ENCODE measurements at regions not wholly inside any gene's neighbourhood (a gene's known extent, or its start where the extent isn't known, plus 50 kb on each side); places are given as distances from the start of the nearest gene placed in this dataset.
"Not testable (repeated sequence)": the region's sequence is repeated elsewhere in the genome, so short reads cannot be mapped to it uniquely, and the experiment has no call there.

DNA sequence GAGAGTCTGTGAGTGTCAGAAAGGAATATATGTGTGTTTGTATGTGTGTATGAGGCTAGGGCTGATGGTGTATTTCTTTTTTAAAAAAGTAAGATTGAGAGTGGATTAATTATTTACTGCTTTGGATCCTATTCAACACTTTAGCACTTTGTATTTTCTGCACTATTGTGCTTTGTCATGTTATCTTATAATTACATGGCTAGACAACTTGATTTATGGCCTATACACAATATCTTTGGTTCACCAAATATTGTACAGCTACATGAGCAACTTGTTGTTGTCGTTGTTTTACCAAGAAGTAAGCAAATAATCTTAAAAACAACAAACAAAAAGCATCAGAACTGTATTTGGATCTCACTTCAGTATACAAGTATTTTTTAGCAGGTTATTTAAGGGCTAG lies 84.6 kb upstream of the TBX18 start:
- TF ChIP-seq, protein P1, sequence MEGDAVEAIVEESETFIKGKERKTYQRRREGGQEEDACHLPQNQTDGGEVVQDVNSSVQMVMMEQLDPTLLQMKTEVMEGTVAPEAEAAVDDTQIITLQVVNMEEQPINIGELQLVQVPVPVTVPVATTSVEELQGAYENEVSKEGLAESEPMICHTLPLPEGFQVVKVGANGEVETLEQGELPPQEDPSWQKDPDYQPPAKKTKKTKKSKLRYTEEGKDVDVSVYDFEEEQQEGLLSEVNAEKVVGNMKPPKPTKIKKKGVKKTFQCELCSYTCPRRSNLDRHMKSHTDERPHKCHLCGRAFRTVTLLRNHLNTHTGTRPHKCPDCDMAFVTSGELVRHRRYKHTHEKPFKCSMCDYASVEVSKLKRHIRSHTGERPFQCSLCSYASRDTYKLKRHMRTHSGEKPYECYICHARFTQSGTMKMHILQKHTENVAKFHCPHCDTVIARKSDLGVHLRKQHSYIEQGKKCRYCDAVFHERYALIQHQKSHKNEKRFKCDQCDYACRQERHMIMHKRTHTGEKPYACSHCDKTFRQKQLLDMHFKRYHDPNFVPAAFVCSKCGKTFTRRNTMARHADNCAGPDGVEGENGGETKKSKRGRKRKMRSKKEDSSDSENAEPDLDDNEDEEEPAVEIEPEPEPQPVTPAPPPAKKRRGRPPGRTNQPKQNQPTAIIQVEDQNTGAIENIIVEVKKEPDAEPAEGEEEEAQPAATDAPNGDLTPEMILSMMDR (conservative IDR thresholded peaks at IDR 0.05; ENCODE audit: low read depth), result no peak
- ChIA-PET POLR2A (ENCODE audit: low non-redundant PET) (no interaction called here), CTCF (no interaction called here)
- no peak for DNase-seq (ENCODE audit: low spot score)
- H3K27ac ChIP-seq, result no peak overlapping the region

GRCh38 chr6:84847390-84848160 lies 83.2 kb upstream of the TBX18 start:
- ChIA-PET POLR2A (ENCODE audit: low non-redundant PET) (no interaction called here), CTCF (interaction anchor here (0.6 kb wide), 2 partner anchors 73 to 318 kb away, joined by 3 read pairs; no protein-coding TSS in a partner anchor)
- DNase-seq (ENCODE audit: low spot score), result no peak
- no peak overlapping the region for H3K27ac ChIP-seq
- TF ChIP-seq, protein P1 (conservative IDR thresholded peaks at IDR 0.05; ENCODE audit: low read depth), result no peak

DNA sequence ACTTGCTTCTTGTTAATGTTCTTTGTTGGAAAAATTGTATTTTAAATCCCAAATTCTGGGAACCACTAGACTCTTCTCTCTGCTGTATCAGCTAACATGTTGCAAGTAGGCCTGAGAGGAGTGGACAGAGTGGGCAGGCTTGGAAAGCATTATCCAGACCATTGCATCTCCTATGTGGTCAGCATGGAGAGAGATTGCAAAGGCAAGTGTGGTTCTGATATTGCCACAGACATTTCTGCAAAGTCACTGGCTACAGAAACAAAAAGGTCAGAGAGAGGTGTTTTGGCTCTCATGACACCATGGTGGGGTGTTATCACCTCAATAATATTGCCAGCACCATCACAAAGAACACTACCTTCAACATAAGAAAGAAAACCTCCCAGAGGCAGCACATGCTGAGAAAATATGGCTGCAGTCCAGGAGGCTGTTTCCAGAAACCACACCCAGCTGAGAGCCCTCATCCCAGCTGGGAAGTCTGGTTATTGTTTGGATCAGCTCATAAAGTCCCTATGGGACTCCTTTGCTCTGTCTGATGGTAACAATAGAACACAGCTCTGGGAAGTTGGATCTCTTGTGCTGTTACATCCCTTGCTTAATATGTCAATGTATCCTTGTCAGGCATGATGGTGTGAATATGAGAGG lies 78.2 kb upstream of the TBX18 start:
- ChIA-PET POLR2A (ENCODE audit: low non-redundant PET) (no interaction called here), CTCF (no interaction called here)
- TF ChIP-seq, protein P1 (conservative IDR thresholded peaks at IDR 0.05; ENCODE audit: low read depth), result no peak
- H3K27ac ChIP-seq, result no peak overlapping the region
- DNase-seq (ENCODE audit: low spot score), result no peak

- CTCF ChIA-PET; POLR2A ChIA-PET (ENCODE audit: low non-redundant PET); H3K27ac ChIP-seq; DNase-seq (ENCODE audit: low spot score): not testable (repeated sequence)
Observed at GRCh38 chr6:84837068-84837866, 72.9 kb upstream of the TBX18 start.

GRCh38 chr6:84836366-84836765 lies 72.0 kb upstream of the TBX18 start:
- peak; percentile 86 for DNase-seq (ENCODE audit: low spot score)
- POLR2A ChIA-PET (ENCODE audit: low non-redundant PET), result no interaction called here
- CTCF ChIA-PET, result no interaction called here
- TF ChIP-seq, protein P1 (conservative IDR thresholded peaks at IDR 0.05; ENCODE audit: low read depth), result no peak
- 0 out of 2 replicates have a peak overlapping the region, but pooled peaks have one; percentile 24 for H3K27ac ChIP-seq

DNA sequence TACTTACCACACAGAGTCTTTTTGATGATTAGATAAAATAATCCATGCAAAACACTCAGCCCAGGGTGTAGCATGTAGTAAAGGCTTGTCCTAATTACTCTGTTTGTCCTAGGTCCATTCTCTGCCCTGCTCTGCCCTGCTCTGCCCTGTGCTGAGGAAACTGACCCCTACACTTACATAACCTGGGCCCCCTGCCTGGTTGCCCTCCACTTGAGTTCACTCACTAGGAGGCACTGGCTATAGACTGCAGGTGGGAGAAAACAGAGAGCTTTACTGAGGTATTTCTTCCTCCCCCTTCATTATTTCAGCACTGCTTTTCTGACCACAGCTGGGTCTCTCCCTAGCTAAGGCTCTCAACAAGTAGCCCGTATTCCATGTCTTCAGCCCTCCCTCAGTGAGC lies 70.9 kb upstream of the TBX18 start:
- H3K27ac ChIP-seq, result no peak overlapping the region
- ChIA-PET CTCF (no interaction called here), POLR2A (ENCODE audit: low non-redundant PET) (no interaction called here)
- TF ChIP-seq, protein P1 (conservative IDR thresholded peaks at IDR 0.05; ENCODE audit: low read depth), result no peak
- no peak for DNase-seq (ENCODE audit: low spot score)

- CTCF ChIA-PET; H3K27ac ChIP-seq; DNase-seq (ENCODE audit: low spot score); POLR2A ChIA-PET (ENCODE audit: low non-redundant PET): not testable (repeated sequence)
Observed at GRCh38 chr6:84831924-84832323, 67.5 kb upstream of the TBX18 start.

Measured in RWPE1 (cell line).